ENCODE measurements at regions not wholly inside any gene's neighbourhood (a gene's known extent, or its start where the extent isn't known, plus 50 kb on each side); places are given as distances from the start of the nearest gene placed in this dataset.

- Histone ChIP-seq H3K4me3 (no peak overlapping the region), H3K36me3 (no peaks in the 10 kb centered on the region), H3K27ac (no peak overlapping the region), H3K4me1 (ENCODE audit: low read depth) (no peaks in the 10 kb centered on the region), H3K27me3 (no peaks in the 10 kb centered on the region), H3K9me3 (ENCODE audit: low read depth) (no peaks in the 10 kb centered on the region)
- TF ChIP-seq, protein P1, sequence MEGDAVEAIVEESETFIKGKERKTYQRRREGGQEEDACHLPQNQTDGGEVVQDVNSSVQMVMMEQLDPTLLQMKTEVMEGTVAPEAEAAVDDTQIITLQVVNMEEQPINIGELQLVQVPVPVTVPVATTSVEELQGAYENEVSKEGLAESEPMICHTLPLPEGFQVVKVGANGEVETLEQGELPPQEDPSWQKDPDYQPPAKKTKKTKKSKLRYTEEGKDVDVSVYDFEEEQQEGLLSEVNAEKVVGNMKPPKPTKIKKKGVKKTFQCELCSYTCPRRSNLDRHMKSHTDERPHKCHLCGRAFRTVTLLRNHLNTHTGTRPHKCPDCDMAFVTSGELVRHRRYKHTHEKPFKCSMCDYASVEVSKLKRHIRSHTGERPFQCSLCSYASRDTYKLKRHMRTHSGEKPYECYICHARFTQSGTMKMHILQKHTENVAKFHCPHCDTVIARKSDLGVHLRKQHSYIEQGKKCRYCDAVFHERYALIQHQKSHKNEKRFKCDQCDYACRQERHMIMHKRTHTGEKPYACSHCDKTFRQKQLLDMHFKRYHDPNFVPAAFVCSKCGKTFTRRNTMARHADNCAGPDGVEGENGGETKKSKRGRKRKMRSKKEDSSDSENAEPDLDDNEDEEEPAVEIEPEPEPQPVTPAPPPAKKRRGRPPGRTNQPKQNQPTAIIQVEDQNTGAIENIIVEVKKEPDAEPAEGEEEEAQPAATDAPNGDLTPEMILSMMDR (IDR thresholded peaks at IDR 0.05; ENCODE audit: low read depth, low read length) = no peak
- DNase-seq (ENCODE audit: low read depth in 1 of 2, low spot score in 1 of 2) = no peak
Measured at GRCh38 chr20:48265791-48266190, 480.5 kb upstream of the SULF2 start.

GRCh38 chr20:48262955-48263354, 477.7 kb upstream of the SULF2 start:
- Histone ChIP-seq H3K4me3 (no peak overlapping the region), H3K4me1 (ENCODE audit: low read depth) (no peaks in the 10 kb centered on the region), H3K27ac (no peak overlapping the region), H3K36me3 (no peaks in the 10 kb centered on the region), H3K27me3 (no peaks in the 10 kb centered on the region), H3K9me3 (ENCODE audit: low read depth) (no peaks in the 10 kb centered on the region)
- TF ChIP-seq, protein P1 (IDR thresholded peaks at IDR 0.05; ENCODE audit: low read depth, low read length) = no peak
- DNase-seq (ENCODE audit: low read depth in 1 of 2, low spot score in 1 of 2) = no peak

DNA sequence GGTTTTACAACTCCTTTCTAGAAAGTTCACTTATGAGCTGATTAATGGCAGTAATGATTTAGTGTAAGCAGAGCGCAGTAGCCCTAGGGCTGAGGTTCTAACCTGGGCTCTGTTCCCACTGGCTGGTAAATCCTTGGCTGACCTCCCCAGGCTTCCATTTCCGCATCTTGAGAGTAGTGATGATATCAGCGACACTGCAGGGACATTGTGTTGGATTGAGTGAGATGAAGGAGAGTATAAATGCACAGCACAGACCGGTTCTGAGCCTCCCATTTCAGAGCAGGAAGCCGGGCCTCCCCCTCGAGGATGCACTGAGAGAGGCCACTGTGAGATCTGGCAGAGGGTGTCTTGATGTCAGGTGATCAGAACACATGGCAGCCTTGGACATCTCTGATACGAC, 477.2 kb upstream of the SULF2 start:
- Histone ChIP-seq H3K27me3 (no peaks in the 10 kb centered on the region), H3K4me1 (ENCODE audit: low read depth) (no peaks in the 10 kb centered on the region), H3K27ac (no peak overlapping the region), H3K9me3 (ENCODE audit: low read depth) (no peaks in the 10 kb centered on the region), H3K4me3 (no peak overlapping the region), H3K36me3 (no peaks in the 10 kb centered on the region)
- TF ChIP-seq, protein P1 (IDR thresholded peaks at IDR 0.05; ENCODE audit: low read depth, low read length) = no peak
- no peak for DNase-seq (ENCODE audit: low read depth in 1 of 2, low spot score in 1 of 2)

DNA sequence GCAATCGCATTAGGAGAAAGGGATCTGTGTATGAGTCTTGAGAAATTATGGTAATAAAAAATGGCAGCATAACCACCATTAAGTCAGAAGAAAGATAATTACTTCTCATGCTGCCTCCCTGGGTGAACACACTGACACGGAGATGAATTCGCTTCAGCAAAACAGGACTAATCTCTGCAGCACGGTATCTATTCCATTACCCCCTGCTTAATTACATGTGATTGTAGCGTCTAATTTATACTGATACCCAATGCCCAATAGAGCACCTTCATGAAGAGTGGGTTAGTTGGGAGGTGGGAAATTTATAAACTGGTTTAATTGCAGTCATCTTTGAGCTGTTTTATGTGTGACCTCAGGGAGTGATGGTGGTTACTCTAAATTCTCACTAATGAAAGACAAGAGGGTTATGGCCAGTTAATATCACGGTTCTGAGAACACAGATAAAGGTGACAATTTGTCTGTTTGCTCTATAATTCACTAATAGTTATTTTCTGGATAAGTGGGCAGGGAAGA, 476.2 kb upstream of the SULF2 start:
- no peaks in the 10 kb centered on the region for H3K9me3 ChIP-seq (ENCODE audit: low read depth)
- no peaks in the 10 kb centered on the region for H3K27me3 ChIP-seq
- TF ChIP-seq, protein P1 (IDR thresholded peaks at IDR 0.05; ENCODE audit: low read depth, low read length) = no peak
- no peaks in the 10 kb centered on the region for H3K4me1 ChIP-seq (ENCODE audit: low read depth)
- H3K27ac ChIP-seq = no peak overlapping the region
- no peak overlapping the region for H3K4me3 ChIP-seq
- no peak for DNase-seq (ENCODE audit: low read depth in 1 of 2, low spot score in 1 of 2)
- H3K36me3 ChIP-seq = no peaks in the 10 kb centered on the region

DNA sequence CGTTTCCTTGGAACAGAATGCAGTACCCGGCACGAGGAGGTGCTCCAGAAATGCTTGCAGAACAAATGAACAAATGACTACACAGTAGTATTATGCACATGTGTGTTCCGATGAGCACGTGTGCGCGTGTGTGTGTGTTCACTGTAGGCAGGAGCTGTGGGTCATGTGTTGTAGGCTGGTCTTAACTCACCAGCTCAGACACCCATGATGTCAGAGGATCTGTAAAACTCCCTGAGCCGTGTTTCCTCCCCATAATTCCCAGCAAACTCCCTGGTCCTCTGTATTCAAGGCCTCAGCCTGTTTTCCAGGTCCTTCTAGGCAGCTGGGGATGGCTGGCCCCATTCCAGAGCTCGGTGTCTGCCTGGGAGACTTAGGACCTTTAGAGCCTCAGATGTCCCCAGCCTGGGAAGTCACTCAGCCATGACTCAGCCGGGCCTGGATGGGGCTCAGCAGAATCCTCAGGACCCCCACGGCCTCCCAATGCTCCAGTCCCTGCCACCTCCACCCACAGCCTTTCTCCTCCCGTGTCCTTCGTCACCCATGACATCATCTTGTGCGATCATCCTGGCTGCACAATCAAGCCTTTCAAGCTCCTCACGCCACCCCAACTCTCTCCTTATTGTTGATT, 475.0 kb upstream of the SULF2 start:
- no peaks in the 10 kb centered on the region for H3K9me3 ChIP-seq (ENCODE audit: low read depth)
- H3K27me3 ChIP-seq = no peaks in the 10 kb centered on the region
- no peak overlapping the region for H3K4me3 ChIP-seq
- no peak for DNase-seq (ENCODE audit: low read depth in 1 of 2, low spot score in 1 of 2)
- H3K4me1 ChIP-seq (ENCODE audit: low read depth) = no peaks in the 10 kb centered on the region
- no peaks in the 10 kb centered on the region for H3K36me3 ChIP-seq
- TF ChIP-seq, protein P1 (IDR thresholded peaks at IDR 0.05; ENCODE audit: low read depth, low read length) = no peak
- H3K27ac ChIP-seq = no peak overlapping the region
